HCT116 (cell line): ENCODE measurements at regions not wholly inside any gene's neighbourhood (a gene's known extent, or its start where the extent isn't known, plus 50 kb on each side); places are given as distances from the start of the nearest gene placed in this dataset.

ENCODE experiments used
- ATAC-seq: fragments of 200-7000 bp; cut with Tn5 transposase; 2 replicates; pipeline ENCODE4 v1.9.1; 2020; ENCODE audit warnings: mild to moderate bottlenecking, moderate library complexity
- BruUV-seq: library from RNA; stranded (reverse); fragments of 400-500 nt; replicated peaks from 2 replicates; lab custom pipeline; 2021; lab: Mats Ljungman, UMichigan
- CTCF ChIA-PET: fragments of 300-600 bp; sonication (Branson Sonifier 250); formaldehyde crosslinking; loops from one replicate; lab custom pipeline; 2021; ENCODE audit warnings: antibody characterized with exemption; lab: Charles Lee
- POLR2A ChIA-PET: fragments of 300-600, 350-600 bp; sonication (Branson Sonifier 250); formaldehyde crosslinking; loops from one replicate; lab custom pipeline; 2021; ENCODE audit warnings: antibody characterized with exemption; lab: Charles Lee
- RAD21 ChIA-PET, 2 experiments: fragments of 300-600 bp; sonication (Branson Sonifier 250); formaldehyde crosslinking; loops; one replicate each; lab custom pipeline; 2023; ENCODE audit warnings: low total read pairs in 2 of 2; ENCODE audit not compliant: uncharacterized antibody in 2 of 2, unreplicated experiment in 2 of 2, low non-redundant PET in 1 of 2; lab: Charles Lee
- DNase-seq: peaks from one replicate; pipeline ENCODE4 v3.0.0-alpha.2; 2010; ENCODE audit warnings: low read depth, low spot score
- H2AFZ ChIP-seq: fragments of 200-600 bp; shearing (Covaris generic), sonication (generic); 2 replicates; pipeline ENCODE4 v1.6.1; 2017; ENCODE audit warnings: low read depth, mixed run types, mixed read lengths, antibody characterized with exemption, low read length; ENCODE audit not compliant: poor library complexity, severe bottlenecking
- H3K27ac ChIP-seq: 2 replicates; pipeline ENCODE4 v1.5.1; 2012; ENCODE audit warnings: low read depth, low read length
- H3K27me3 ChIP-seq: fragments of 200-600 bp; sonication (generic); 2 replicates; pipeline ENCODE4 v1.6.1; 2016; ENCODE audit warnings: mixed run types, low read length, mixed read lengths; ENCODE audit not compliant: insufficient read depth
- H3K36me3 ChIP-seq, 2 experiments: fragments of 200-500 bp in 1 of 2; fragments of 200-600 bp in 1 of 2; sonication (Bioruptor generic) in 1 of 2; sonication (generic) in 1 of 2; 2 replicates each; pipeline versions ENCODE4 v1.5.1 to v1.6.1; 2014 to 2016; ENCODE audit warnings: low read length in 2 of 2, inconsistent platforms in 1 of 2, mixed read lengths in 1 of 2, mixed run types in 1 of 2; ENCODE audit not compliant: insufficient read depth in 2 of 2, control insufficient read depth in 1 of 2
- H3K4me1 ChIP-seq, 2 experiments: fragments of 200-600 bp in 1 of 2; sonication (generic) in 1 of 2; 2 replicates each; pipeline versions ENCODE4 v1.5.1 to v1.6.1; 2012 to 2017; ENCODE audit warnings: low read length in 2 of 2, inconsistent platforms in 1 of 2, mild to moderate bottlenecking in 1 of 2, mixed read lengths in 1 of 2, mixed run types in 1 of 2, moderate library complexity in 1 of 2; ENCODE audit not compliant: insufficient read depth in 2 of 2, control insufficient read depth in 1 of 2
- H3K4me2 ChIP-seq: fragments of 200-600 bp; sonication (generic); 2 replicates; pipeline ENCODE4 v1.6.1; 2017; ENCODE audit warnings: mixed run types, low read length, mixed read lengths
- H3K4me3 ChIP-seq, 2 experiments: fragments of 200-600 bp in 1 of 2; sonication (generic) in 1 of 2; replicated peaks in 1 of 2; 2 replicates each; pipeline ENCODE4 v1.5.1; 2011 to 2016; ENCODE audit warnings: low read length in 2 of 2, control low read depth in 1 of 2, low read depth in 1 of 2, mild to moderate bottlenecking in 1 of 2, mixed read lengths in 1 of 2, mixed run types in 1 of 2
- H3K79me2 ChIP-seq: fragments of 200-600 bp; sonication (generic); 2 replicates; pipeline ENCODE4 v1.6.1; 2017; ENCODE audit warnings: mild to moderate bottlenecking, mixed run types, low read length, moderate library complexity, mixed read lengths; ENCODE audit not compliant: insufficient read depth
- H3K9ac ChIP-seq: fragments of 200-600 bp; sonication (generic); 2 replicates; pipeline ENCODE4 v1.6.1; 2016; ENCODE audit warnings: low read length, mixed read lengths
- H3K9me2 ChIP-seq: fragments of 200-600 bp; sonication (generic), shearing (Covaris generic); 2 replicates; pipeline ENCODE4 v1.6.1; 2017; ENCODE audit warnings: mixed run types, mild to moderate bottlenecking, moderate library complexity; ENCODE audit not compliant: insufficient read depth
- H3K9me3 ChIP-seq, 2 experiments: fragments of 200-500 bp in 1 of 2; fragments of 200-600 bp in 1 of 2; sonication (Bioruptor generic) in 1 of 2; sonication (generic) in 1 of 2; 2 replicates each; pipeline ENCODE4 v1.6.1; 2014 to 2017; ENCODE audit warnings: low read length in 2 of 2, mixed read lengths in 2 of 2, inconsistent platforms in 1 of 2, low read depth in 1 of 2, mild to moderate bottlenecking in 1 of 2, mixed run types in 1 of 2, moderate library complexity in 1 of 2; ENCODE audit not compliant: control insufficient read depth in 1 of 2, insufficient read depth in 1 of 2
- H4K20me1 ChIP-seq: fragments of 200-600 bp; sonication (generic), shearing (Covaris generic); 2 replicates; pipeline ENCODE4 v1.6.1; 2017; ENCODE audit warnings: mixed run types, mild to moderate bottlenecking, moderate library complexity; ENCODE audit not compliant: insufficient read depth
- CBX3 ChIP-seq: IDR thresholded peaks from 2 replicates; pipeline ENCODE4 v1.6.1; 2012; ENCODE audit warnings: low read depth
- CEBPB ChIP-seq: IDR thresholded peaks from 2 replicates; pipeline ENCODE4 v1.6.1; 2012; ENCODE audit warnings: low read depth
- EGR1 ChIP-seq: IDR thresholded peaks from 2 replicates; pipeline ENCODE4 v1.6.1; 2012; ENCODE audit warnings: low read depth
- ELF1 ChIP-seq: IDR thresholded peaks from 2 replicates; pipeline ENCODE4 v1.6.1; 2012; ENCODE audit warnings: low read depth, borderline replicate concordance
- EZH2 ChIP-seq: fragments of 200-600 bp; sonication (generic); IDR thresholded peaks from 2 replicates; pipeline ENCODE4 v1.6.1; 2017; ENCODE audit warnings: antibody characterized with exemption, mixed run types
- EZH2phosphoT487 ChIP-seq: fragments of 200-600 bp; IDR thresholded peaks from 2 replicates; pipeline ENCODE4 v1.6.1; 2018; ENCODE audit warnings: antibody characterized with exemption, borderline replicate concordance
- FOSL1 ChIP-seq: IDR thresholded peaks from 2 replicates; pipeline ENCODE4 v1.6.1; 2012; ENCODE audit warnings: low read depth
- JUND ChIP-seq: IDR thresholded peaks from 2 replicates; pipeline ENCODE4 v1.6.1; 2012
- MAX ChIP-seq: IDR thresholded peaks from 2 replicates; pipeline ENCODE4 v1.6.1; 2012
- POLR2A ChIP-seq: IDR thresholded peaks from 2 replicates; pipeline ENCODE4 v1.7.0; 2011; ENCODE audit warnings: borderline replicate concordance; ENCODE audit not compliant: insufficient read depth, insufficient read length; ENCODE audit errors: extremely low read depth
- RAD21 ChIP-seq: IDR thresholded peaks from 2 replicates; pipeline ENCODE4 v1.6.1; 2012; ENCODE audit warnings: low read depth, mild to moderate bottlenecking
- REST ChIP-seq: IDR thresholded peaks from 2 replicates; pipeline ENCODE4 v1.6.1; 2012; ENCODE audit warnings: low read depth
- SIN3A ChIP-seq: IDR thresholded peaks from 2 replicates; pipeline ENCODE4 v1.6.1; 2012; ENCODE audit warnings: low read depth
- SP1 ChIP-seq: IDR thresholded peaks from 2 replicates; pipeline ENCODE4 v1.6.1; 2012; ENCODE audit warnings: low read depth
- TCF7L2 ChIP-seq: IDR thresholded peaks from 2 replicates; pipeline ENCODE4 v1.7.0; 2011; ENCODE audit warnings: borderline replicate concordance, inconsistent platforms; ENCODE audit not compliant: insufficient read depth, insufficient read length; ENCODE audit errors: extremely low read depth
- YY1 ChIP-seq: IDR thresholded peaks from 2 replicates; pipeline ENCODE4 v1.6.1; 2011; ENCODE audit warnings: low read length, low read depth, moderate library complexity, mild to moderate bottlenecking; ENCODE audit not compliant: insufficient replicate concordance; ENCODE audit errors: extremely low read depth
- ZBTB33 ChIP-seq: IDR thresholded peaks from 2 replicates; pipeline ENCODE4 v1.6.1; 2011; ENCODE audit warnings: mild to moderate bottlenecking, low read length, moderate library complexity; ENCODE audit not compliant: insufficient replicate concordance; ENCODE audit errors: extremely low read depth
- ZFX ChIP-seq: fragments of 450-650 bp; IDR thresholded peaks from 2 replicates; pipeline ENCODE4 v1.6.1; 2017
- ZNF274 ChIP-seq: fragments of 200-500 bp; sonication (Bioruptor generic); IDR thresholded peaks from 2 replicates; pipeline ENCODE4 v1.6.1; 2014; ENCODE audit warnings: mild to moderate bottlenecking, low read depth, low read length, inconsistent platforms
- intact Hi-C: fragments of 100-400 bp; cut with micrococcal nuclease; formaldehyde crosslinking; loops from 2 replicates; pipeline ENCODE4 v1.10.0; 2022
- TF ChIP-seq, protein P1 (sequence below): IDR thresholded peaks from 2 replicates; pipeline ENCODE4 v1.6.1; 2012

DNA sequence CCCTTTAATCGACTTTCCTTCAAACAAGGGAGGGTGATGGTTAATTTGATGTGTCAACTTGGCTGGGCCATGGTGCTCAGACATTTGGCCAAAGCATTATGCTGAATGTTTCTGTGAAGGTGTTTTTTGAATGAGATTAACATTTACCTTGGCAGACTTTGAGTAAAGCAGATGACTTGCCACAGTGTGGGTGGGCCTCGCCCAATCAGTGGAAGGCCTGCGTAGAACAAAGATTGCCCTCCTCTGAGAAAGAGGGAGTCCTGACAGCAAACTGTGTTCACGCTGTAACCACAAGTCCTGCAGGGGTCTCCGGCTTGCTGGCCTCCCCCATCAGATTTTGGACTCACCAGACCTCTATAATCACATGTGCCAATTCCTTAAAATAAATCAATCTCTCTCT is 118.7 kb downstream of the SOX9 start (continued):
- TF ChIP-seq YY1 (no peak), ZNF274 (no peak), SP1 (no peak), MAX (no peak), RAD21 (no peak)

DNA sequence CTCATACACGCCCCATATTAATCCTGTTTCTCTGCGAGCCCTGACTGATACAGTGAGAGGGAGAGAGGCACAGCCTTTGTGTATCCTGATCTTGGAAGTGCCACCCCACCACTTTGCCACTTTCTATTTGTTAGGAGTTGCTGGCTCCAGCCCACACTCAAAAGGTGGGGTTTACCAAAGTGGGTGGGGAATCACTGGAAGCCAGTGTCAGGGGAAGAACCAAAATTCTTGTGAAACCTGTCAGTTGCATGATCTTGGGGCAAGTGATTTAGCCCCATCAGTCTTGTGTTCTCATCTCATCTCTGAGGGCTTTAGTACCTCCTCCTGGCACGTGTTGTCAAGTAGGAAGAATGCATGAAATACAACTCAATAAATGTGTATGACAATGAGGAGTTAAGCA is 119.5 kb downstream of the SOX9 start:
- H3K9me3 ChIP-seq = peaks cover 0 to 5% of the 10 kb centered on the region in 2 experiments; a peak in 1 of 4 replicates
- H3K36me3 ChIP-seq = no peaks in the 10 kb centered on the region
- no peaks in the 10 kb centered on the region for H3K4me1 ChIP-seq
- no peak overlapping the region for H2AFZ ChIP-seq
- H3K79me2 ChIP-seq = no peaks in the 10 kb centered on the region
- H4K20me1 ChIP-seq = no peaks in the 10 kb centered on the region
- H3K27ac ChIP-seq = no peak overlapping the region
- DNase-seq (no peak), ATAC-seq (no peak)
- BruUV-seq = no TSS peak
- RAD21 ChIA-PET = no interaction called here
- CTCF ChIA-PET = no interaction called here
- no peaks in the 10 kb centered on the region for H3K27me3 ChIP-seq
- no peak overlapping the region for H3K9ac ChIP-seq
- TF ChIP-seq, protein P1, sequence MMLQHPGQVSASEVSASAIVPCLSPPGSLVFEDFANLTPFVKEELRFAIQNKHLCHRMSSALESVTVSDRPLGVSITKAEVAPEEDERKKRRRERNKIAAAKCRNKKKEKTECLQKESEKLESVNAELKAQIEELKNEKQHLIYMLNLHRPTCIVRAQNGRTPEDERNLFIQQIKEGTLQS = no peak
- TF ChIP-seq RAD21 (no peak), TCF7L2 (no peak), SIN3A (no peak), FOSL1 (no peak), CEBPB (no peak), ZBTB33 (no peak), CBX3 (no peak), ELF1 (no peak), MAX (no peak), ZNF274 (no peak), EGR1 (no peak), REST (no peak), ZFX (no peak), JUND (no peak), EZH2 (no peak), EZH2phosphoT487 (no peak), POLR2A (no peak)
- intact Hi-C loops = no loop called here
- POLR2A ChIA-PET = no interaction called here
- no peaks in the 10 kb centered on the region for H3K9me2 ChIP-seq
- no peak overlapping the region for H3K4me3 ChIP-seq
- no peak overlapping the region for H3K4me2 ChIP-seq
